ENCODE measurements at regions not wholly inside any gene's neighbourhood (a gene's known extent, or its start where the extent isn't known, plus 50 kb on each side); places are given as distances from the start of the nearest gene placed in this dataset.

GRCh38 chr6:159434410-159434809, 258.6 kb downstream of the SOD2 start:
- DNase-seq (ENCODE audit: low read depth), result no peak
- TF ChIP-seq, protein P1, sequence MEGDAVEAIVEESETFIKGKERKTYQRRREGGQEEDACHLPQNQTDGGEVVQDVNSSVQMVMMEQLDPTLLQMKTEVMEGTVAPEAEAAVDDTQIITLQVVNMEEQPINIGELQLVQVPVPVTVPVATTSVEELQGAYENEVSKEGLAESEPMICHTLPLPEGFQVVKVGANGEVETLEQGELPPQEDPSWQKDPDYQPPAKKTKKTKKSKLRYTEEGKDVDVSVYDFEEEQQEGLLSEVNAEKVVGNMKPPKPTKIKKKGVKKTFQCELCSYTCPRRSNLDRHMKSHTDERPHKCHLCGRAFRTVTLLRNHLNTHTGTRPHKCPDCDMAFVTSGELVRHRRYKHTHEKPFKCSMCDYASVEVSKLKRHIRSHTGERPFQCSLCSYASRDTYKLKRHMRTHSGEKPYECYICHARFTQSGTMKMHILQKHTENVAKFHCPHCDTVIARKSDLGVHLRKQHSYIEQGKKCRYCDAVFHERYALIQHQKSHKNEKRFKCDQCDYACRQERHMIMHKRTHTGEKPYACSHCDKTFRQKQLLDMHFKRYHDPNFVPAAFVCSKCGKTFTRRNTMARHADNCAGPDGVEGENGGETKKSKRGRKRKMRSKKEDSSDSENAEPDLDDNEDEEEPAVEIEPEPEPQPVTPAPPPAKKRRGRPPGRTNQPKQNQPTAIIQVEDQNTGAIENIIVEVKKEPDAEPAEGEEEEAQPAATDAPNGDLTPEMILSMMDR (IDR thresholded peaks at IDR 0.05; ENCODE audit: low read length, missing control alignments), result no peak
- H3K4me3 ChIP-seq (replicated peaks; ENCODE audit: low read depth, low read length), result no peak overlapping the region

- DNase-seq (ENCODE audit: low read depth), result no peak
- no peak overlapping the region for H3K4me3 ChIP-seq (replicated peaks; ENCODE audit: low read depth, low read length)
- TF ChIP-seq, protein P1 (IDR thresholded peaks at IDR 0.05; ENCODE audit: low read length, missing control alignments), result no peak
These were observed 259.5 kb downstream of the SOD2 start for GRCh38 chr6:159433550-159433949.

DNA sequence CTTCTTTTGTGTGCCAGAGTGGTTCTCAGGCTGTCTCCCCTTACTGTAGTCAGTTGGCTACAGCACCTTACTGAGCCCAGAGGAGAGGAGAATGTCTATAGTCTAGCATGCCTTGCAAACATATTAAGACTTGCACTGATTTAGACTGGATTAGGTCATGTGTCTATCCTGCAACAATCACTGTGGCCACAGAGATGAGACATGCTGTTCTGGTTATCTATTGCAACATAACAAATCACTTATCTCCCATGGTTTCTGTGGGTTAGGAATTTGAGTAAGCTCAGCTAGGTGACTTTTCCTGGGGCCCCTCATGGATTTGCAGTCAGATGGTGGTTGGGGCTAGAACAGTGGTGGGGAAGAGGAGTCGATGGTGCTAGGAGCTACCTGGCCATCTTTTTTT, 261.3 kb downstream of the SOD2 start:
- no peak for DNase-seq (ENCODE audit: low read depth)
- TF ChIP-seq, protein P1 (IDR thresholded peaks at IDR 0.05; ENCODE audit: low read length, missing control alignments), result no peak
- no peak overlapping the region for H3K4me3 ChIP-seq (replicated peaks; ENCODE audit: low read depth, low read length)

DNA sequence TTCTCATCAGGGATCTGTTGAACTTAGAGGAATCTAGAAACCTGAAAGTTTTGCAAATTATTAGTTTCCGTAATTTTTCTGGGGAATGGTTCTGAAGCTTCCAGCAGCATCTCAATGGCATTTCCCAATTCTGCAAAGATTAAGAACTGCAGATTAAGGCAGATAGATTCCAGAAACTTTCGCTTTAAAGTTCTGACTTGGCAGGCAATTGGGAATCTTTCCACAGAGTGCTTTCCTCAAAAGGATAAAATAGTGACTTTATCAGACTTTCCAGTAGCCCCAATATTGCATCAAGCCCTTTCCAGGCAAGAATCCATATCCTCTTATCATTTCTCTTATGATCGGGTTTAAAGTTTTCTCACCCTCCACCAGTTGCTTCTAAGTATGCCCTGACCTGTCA, 261.1 kb downstream of the FNDC1 start:
- TF ChIP-seq, protein P1 (IDR thresholded peaks at IDR 0.05; ENCODE audit: low read length, missing control alignments), result no peak
- no peak for DNase-seq (ENCODE audit: low read depth)
- no peak overlapping the region for H3K4me3 ChIP-seq (replicated peaks; ENCODE audit: low read depth, low read length)

DNA sequence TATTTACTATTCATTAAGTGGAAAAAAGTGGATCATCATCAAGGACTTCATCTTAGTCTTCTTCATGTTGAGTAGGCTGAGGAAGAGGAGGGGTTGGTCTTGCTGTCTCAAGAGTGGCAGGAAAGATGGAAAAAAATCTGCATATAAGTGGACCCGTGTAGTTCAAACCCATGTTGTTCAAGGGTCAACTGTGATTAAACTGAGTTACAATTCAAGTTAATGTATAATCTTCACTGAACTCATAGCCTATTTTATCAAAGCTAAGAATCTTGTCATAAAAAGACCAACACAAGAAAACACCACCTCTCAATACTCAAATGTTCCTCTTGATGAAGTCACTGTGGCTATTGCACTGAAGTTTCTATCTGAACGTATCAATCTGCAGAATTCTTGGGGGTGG, 260.2 kb downstream of the FNDC1 start:
- H3K4me3 ChIP-seq (replicated peaks; ENCODE audit: low read depth, low read length), result no peak overlapping the region
- TF ChIP-seq, protein P1 (IDR thresholded peaks at IDR 0.05; ENCODE audit: low read length, missing control alignments), result no peak
- DNase-seq (ENCODE audit: low read depth), result no peak

GRCh38 chr6:159427771-159428170, 258.6 kb downstream of the FNDC1 start:
- TF ChIP-seq, protein P1 (IDR thresholded peaks at IDR 0.05; ENCODE audit: low read length, missing control alignments), result no peak
- DNase-seq (ENCODE audit: low read depth), result no peak
- no peak overlapping the region for H3K4me3 ChIP-seq (replicated peaks; ENCODE audit: low read depth, low read length)

DNA sequence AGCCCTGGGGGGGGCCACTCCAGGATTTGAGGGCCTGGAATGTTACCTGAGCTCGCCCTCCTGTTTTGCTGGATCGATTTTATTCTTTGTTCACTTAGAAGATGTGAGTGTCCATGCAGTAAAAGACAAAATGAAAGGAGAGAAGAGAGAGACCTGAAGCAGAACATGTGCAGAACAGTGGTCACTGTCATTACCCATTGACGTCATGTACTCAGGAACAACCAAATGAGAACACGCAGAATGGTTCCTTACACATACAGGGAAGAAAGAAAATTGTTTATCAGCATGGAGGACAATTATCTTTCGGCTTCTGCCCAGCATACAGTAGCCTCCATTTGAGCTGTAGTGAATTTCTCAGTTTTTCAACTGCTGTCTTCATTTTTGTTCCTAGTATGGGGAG, 258.1 kb downstream of the FNDC1 start:
- no peak overlapping the region for H3K4me3 ChIP-seq (replicated peaks; ENCODE audit: low read depth, low read length)
- DNase-seq (ENCODE audit: low read depth), result no peak
- TF ChIP-seq, protein P1 (IDR thresholded peaks at IDR 0.05; ENCODE audit: low read length, missing control alignments), result no peak
